ENCODE measurements at regions not wholly inside any gene's neighbourhood (a gene's known extent, or its start where the extent isn't known, plus 50 kb on each side); places are given as distances from the start of the nearest gene placed in this dataset.

DNA sequence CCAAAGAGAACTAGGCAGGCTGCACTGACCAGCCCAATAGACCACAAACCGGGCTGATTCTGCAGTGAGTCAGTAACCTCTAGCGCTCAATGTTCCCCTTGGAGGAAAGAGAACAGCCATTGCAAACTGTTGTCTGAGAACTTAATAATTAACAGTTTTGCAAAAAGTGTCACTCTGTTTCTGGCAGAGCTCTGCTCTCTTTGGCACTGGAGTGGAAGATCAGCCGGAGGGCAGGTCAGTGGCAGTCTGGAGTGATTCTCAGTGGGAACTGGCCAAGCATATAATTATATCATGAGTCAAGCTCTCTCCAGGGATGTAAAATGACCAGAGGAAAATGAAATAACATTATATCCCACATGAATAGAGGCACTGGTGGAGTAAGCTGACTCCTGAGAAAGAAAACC is 238.3 kb downstream of the HLX start:
- Histone ChIP-seq H3K9me3 (replicated peaks; ENCODE audit: control insufficient read depth, insufficient read depth, low read length) (no peaks in the 10 kb centered on the region), H3K27ac (ENCODE audit: insufficient read depth, low read depth, low read length) (no peak overlapping the region), H3K27me3 (ENCODE audit: control insufficient read depth in 2 of 2, insufficient read depth in 2 of 2, low read length in 2 of 2) (no peaks in the 10 kb centered on the region), H2AFZ (ENCODE audit: low read depth, low read length) (peak overlapping the region; percentile 27), H3K4me1 (ENCODE audit: control insufficient read depth, extremely low read depth, insufficient read depth, low read length) (peaks cover 3% of the 10 kb centered on the region), H4K20me1 (replicated peaks; ENCODE audit: control insufficient read depth, extremely low read depth, insufficient read depth, low read length) (no peaks in the 10 kb centered on the region), H3K36me3 (ENCODE audit: control insufficient read depth in 2 of 2, extremely low read depth in 1 of 2, insufficient read depth in 2 of 2, low read length in 2 of 2) (no peaks in the 10 kb centered on the region), H3K79me2 (ENCODE audit: control insufficient read depth, insufficient read depth, low read length) (no peaks in the 10 kb centered on the region), H3K4me2 (ENCODE audit: insufficient read depth, low read length) (no peak overlapping the region), H3K9me1 (replicated peaks; ENCODE audit: control insufficient read depth, extremely low read depth, insufficient read depth, low read length) (no peaks in the 10 kb centered on the region), H3K4me3 (replicated peaks in 1 of 3; ENCODE audit: insufficient read depth in 1 of 3, low read depth in 1 of 3, low read length in 3 of 3) (no peak overlapping the region), H3K9ac (replicated peaks; ENCODE audit: extremely low read depth, insufficient read depth, low read length) (no peak overlapping the region)
- dilution Hi-C loops (cut with MboI; ENCODE audit: extremely low pct_ligation_motif_present, low sequenced_read_pairs): no loop called here
- FAIRE-seq: peak; percentile 44
- CTCF ChIA-PET: interaction anchor here (1.2 to 1.8 kb wide), 2 partner anchors 44 to 86 kb away, joined by 3 to 6 read pairs; no protein-coding TSS in a partner anchor
- peak; percentile 37 for TF ChIP-seq FOS (IDR thresholded peaks at IDR 0.05; ENCODE audit: borderline replicate concordance, insufficient read depth, low read length)
- no peak for TF ChIP-seq GATA2 (IDR thresholded peaks at IDR 0.05; ENCODE audit: insufficient read depth, insufficient read length, low read depth, low read length)
- TF ChIP-seq JUN (IDR thresholded peaks at IDR 0.05; ENCODE audit: borderline replicate concordance, insufficient read depth, insufficient read length, low read depth): no peak
- TF ChIP-seq, protein P1, sequence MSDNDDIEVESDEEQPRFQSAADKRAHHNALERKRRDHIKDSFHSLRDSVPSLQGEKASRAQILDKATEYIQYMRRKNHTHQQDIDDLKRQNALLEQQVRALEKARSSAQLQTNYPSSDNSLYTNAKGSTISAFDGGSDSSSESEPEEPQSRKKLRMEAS (IDR thresholded peaks at IDR 0.05; ENCODE audit: insufficient read depth, insufficient read length): no peak
- POLR2A ChIA-PET: interaction anchor here (0.5 kb wide), 1 partner anchor 17 kb away, joined by 3 read pairs; no protein-coding TSS in a partner anchor
- intact Hi-C loops (cut with micrococcal nuclease): no loop called here
- BruUV-seq (replicated peaks): no TSS peak
- no peak for DNase-seq (ENCODE audit: low read depth, low spot score)

DNA sequence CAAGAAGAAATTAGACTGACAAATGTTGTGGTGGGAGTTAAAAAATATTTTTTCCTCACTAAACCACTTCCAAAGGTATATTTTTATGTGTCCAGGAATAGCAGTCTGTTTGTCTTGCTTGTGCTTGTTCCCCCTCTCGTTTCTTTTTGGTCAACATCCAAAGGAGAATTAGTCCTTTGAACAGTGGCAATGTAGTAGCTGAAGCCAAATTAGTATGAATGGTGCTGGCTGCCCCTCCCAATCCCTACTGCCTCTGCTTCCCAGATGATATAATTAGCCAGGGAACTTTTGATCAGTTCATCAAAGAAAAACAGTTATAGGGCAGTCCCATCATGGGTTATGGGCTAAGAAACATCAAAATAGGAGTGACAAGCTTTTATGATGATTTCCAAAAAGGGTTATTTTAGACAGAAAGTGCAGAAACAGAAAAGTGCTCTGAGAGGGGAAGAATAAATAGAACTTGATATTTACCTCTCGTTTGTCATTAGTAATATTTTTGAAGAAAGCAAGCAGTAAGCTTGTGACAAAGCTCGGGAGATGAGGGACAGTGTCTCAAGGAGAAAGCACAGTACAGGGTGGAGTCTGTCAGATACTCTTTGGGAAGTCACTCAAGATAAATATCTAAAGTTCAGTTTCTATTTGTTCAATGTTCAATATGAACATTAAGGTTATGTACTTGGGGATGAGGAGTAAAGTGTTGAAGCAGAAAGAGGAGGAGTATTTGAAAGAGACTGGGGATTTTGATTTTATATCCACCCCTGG is 239.1 kb downstream of the HLX start:
- intact Hi-C loops (cut with micrococcal nuclease) (no loop called here), dilution Hi-C loops (cut with MboI; ENCODE audit: extremely low pct_ligation_motif_present, low sequenced_read_pairs) (no loop called here)
- CTCF ChIA-PET: interaction anchor here (1.2 to 1.8 kb wide), 2 partner anchors 43 to 85 kb away, joined by 3 to 6 read pairs; no protein-coding TSS in a partner anchor

More for the DNA sequence above, 239.1 kb downstream of the HLX start:
- H2AFZ ChIP-seq (ENCODE audit: low read depth, low read length): no peak overlapping the region
- H3K27ac ChIP-seq (ENCODE audit: insufficient read depth, low read depth, low read length): no peak overlapping the region
- no peaks in the 10 kb centered on the region for H3K9me1 ChIP-seq (replicated peaks; ENCODE audit: control insufficient read depth, extremely low read depth, insufficient read depth, low read length)
- no peaks in the 10 kb centered on the region for H3K9me3 ChIP-seq (replicated peaks; ENCODE audit: control insufficient read depth, insufficient read depth, low read length)
- H3K9ac ChIP-seq (replicated peaks; ENCODE audit: extremely low read depth, insufficient read depth, low read length): no peak overlapping the region
- H3K36me3 ChIP-seq (ENCODE audit: control insufficient read depth in 2 of 2, extremely low read depth in 1 of 2, insufficient read depth in 2 of 2, low read length in 2 of 2): no peaks in the 10 kb centered on the region
- POLR2A ChIA-PET: interaction anchor here (0.5 kb wide), 1 partner anchor 16 kb away, joined by 3 read pairs; no protein-coding TSS in a partner anchor
- peaks cover 3% of the 10 kb centered on the region for H3K4me1 ChIP-seq (ENCODE audit: control insufficient read depth, extremely low read depth, insufficient read depth, low read length)
- H3K4me2 ChIP-seq (ENCODE audit: insufficient read depth, low read length): no peak overlapping the region
- no peaks in the 10 kb centered on the region for H4K20me1 ChIP-seq (replicated peaks; ENCODE audit: control insufficient read depth, extremely low read depth, insufficient read depth, low read length)
- no TSS peak for BruUV-seq (replicated peaks)
- H3K79me2 ChIP-seq (ENCODE audit: control insufficient read depth, insufficient read depth, low read length): no peaks in the 10 kb centered on the region
- no peaks in the 10 kb centered on the region for H3K27me3 ChIP-seq (ENCODE audit: control insufficient read depth in 2 of 2, insufficient read depth in 2 of 2, low read length in 2 of 2)
- H3K4me3 ChIP-seq (replicated peaks in 1 of 3; ENCODE audit: insufficient read depth in 1 of 3, low read depth in 1 of 3, low read length in 3 of 3): no peak overlapping the region
- FAIRE-seq (no peak), DNase-seq (ENCODE audit: low read depth, low spot score) (no peak)
- TF ChIP-seq JUN (IDR thresholded peaks at IDR 0.05; ENCODE audit: borderline replicate concordance, insufficient read depth, insufficient read length, low read depth) (no peak), GATA2 (IDR thresholded peaks at IDR 0.05; ENCODE audit: insufficient read depth, insufficient read length, low read depth, low read length) (no peak), POLR2A (IDR thresholded peaks at IDR 0.05; ENCODE audit: low read depth, low read length) (no peak), MYC (IDR thresholded peaks at IDR 0.05; ENCODE audit: low read depth, low read length) (no peak), FOS (IDR thresholded peaks at IDR 0.05; ENCODE audit: borderline replicate concordance, insufficient read depth, low read length) (no peak)
